Hepatic stellate cell (primary cell): ENCODE measurements at regions not wholly inside any gene's neighbourhood (a gene's known extent, or its start where the extent isn't known, plus 50 kb on each side); places are given as distances from the start of the nearest gene placed in this dataset.
"Not testable (repeated sequence)": the region's sequence is repeated elsewhere in the genome, so short reads cannot be mapped to it uniquely, and the experiment has no call there.

ENCODE experiments used
- DNase-seq: peaks from one replicate; pipeline ENCODE4 v3.0.0; 2011; ENCODE audit warnings: low spot score

- no peak for DNase-seq
Observed at GRCh38 chr14:106547735-106548434, 1021.5 kb downstream of the TMEM121 start.

GRCh38 chr14:106549064-106549463 lies 1022.7 kb downstream of the TMEM121 start:
- DNase-seq: no peak

- DNase-seq: no peak
Observed at GRCh38 chr14:106551265-106551664, 1024.9 kb downstream of the TMEM121 start.

GRCh38 chr14:106556211-106556610 lies 1029.8 kb downstream of the TMEM121 start:
- DNase-seq: not testable (repeated sequence)

GRCh38 chr14:106556665-106557289 lies 1030.4 kb downstream of the TMEM121 start:
- DNase-seq: no peak

- DNase-seq: no peak
Observed at GRCh38 chr14:106562451-106562850, 1036.1 kb downstream of the TMEM121 start.

GRCh38 chr14:106564058-106564643 lies 1037.8 kb downstream of the TMEM121 start:
- DNase-seq: no peak

- DNase-seq: no peak
Observed at GRCh38 chr14:106578481-106578880, 1052.1 kb downstream of the TMEM121 start.

GRCh38 chr14:106579084-106579483 lies 1052.7 kb downstream of the TMEM121 start:
- no peak for DNase-seq

- no peak for DNase-seq
Observed at GRCh38 chr14:106585692-106586091, 1059.3 kb downstream of the TMEM121 start.

- no peak for DNase-seq
Observed at GRCh38 chr14:106586098-106586704, 1059.8 kb downstream of the TMEM121 start.

- DNase-seq: not testable (repeated sequence)
Observed at GRCh38 chr14:106591539-106591938, 1065.2 kb downstream of the TMEM121 start.

- DNase-seq: not testable (repeated sequence)
Observed at GRCh38 chr14:106592115-106592852, 1065.9 kb downstream of the TMEM121 start.

GRCh38 chr14:106599209-106599608 lies 1072.8 kb downstream of the TMEM121 start:
- DNase-seq: no peak

- DNase-seq: no peak
Observed at GRCh38 chr14:106605548-106606448, 1079.4 kb downstream of the TMEM121 start.

- DNase-seq: no peak
Observed at GRCh38 chr14:106606936-106607335, 1080.6 kb downstream of the TMEM121 start.

GRCh38 chr14:106610691-106611090 lies 1084.3 kb downstream of the TMEM121 start:
- no peak for DNase-seq

- DNase-seq: no peak
Observed at GRCh38 chr14:106613256-106613655, 1086.9 kb downstream of the TMEM121 start.

- DNase-seq: not testable (repeated sequence)
Observed at GRCh38 chr14:106618471-106618951, 1092.1 kb downstream of the TMEM121 start.

- no peak for DNase-seq
Observed at GRCh38 chr14:106619606-106620005, 1093.2 kb downstream of the TMEM121 start.

GRCh38 chr14:106620368-106620767 lies 1094.0 kb downstream of the TMEM121 start:
- no peak for DNase-seq
